ENCODE measurements at regions not wholly inside any gene's neighbourhood (a gene's known extent, or its start where the extent isn't known, plus 50 kb on each side); places are given as distances from the start of the nearest gene placed in this dataset.

DNA sequence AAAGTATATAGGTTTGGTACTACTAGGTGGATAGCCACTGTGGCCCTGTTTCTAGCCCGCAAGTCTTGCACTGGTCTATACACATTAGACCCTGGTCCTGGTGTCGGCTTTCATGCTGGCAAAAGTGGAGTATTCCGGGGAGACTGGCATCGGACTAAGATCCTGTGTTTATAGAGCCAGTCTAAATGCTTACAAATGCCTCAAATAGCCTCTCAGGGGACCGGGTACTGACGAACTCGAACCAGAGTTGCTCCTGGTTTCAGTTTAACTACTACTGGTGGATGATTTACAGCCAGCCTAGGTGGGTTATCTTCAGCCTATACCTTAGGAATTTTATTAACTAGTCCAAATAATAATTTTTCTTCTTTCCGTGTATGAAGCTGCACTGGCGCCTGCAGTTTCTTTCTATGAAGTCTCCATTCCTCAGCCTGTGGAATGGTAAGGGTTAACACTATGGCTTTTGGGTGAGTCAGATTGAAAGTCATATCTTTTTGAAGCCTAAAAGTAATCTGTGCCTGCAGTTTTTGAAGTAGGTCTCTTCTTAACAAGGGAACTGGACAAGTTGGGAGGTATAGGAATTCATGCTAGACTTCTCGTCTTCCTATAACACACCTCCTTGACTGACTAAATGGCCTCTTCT is 51.3 kb downstream of the OR10H4 start:
- H3K4me2 ChIP-seq (ENCODE audit: control insufficient read depth, insufficient read depth): peak overlapping the region; percentile 55
- DNase-seq (ENCODE audit: low read depth, low spot score) (no peak), FAIRE-seq (peak; percentile 13), ATAC-seq (peak; percentile 54)
- POLR2A ChIA-PET: no interaction called here
- no peaks in the 10 kb centered on the region for H4K20me1 ChIP-seq (ENCODE audit: control insufficient read depth, insufficient read depth)
- no peak for TF ChIP-seq SREBF1 (IDR thresholded peaks at IDR 0.05; ENCODE audit: low read length)
- peak; percentile 78 for TF ChIP-seq TCF7 (IDR thresholded peaks at IDR 0.05; ENCODE audit: borderline replicate concordance)
- peak; percentile 50 for TF ChIP-seq RUNX3 (IDR thresholded peaks at IDR 0.05; ENCODE audit: low read length)
- TF ChIP-seq PML (IDR thresholded peaks at IDR 0.05; ENCODE audit: low read length): no peak
- TF ChIP-seq IRF4 (IDR thresholded peaks at IDR 0.05; ENCODE audit: low read depth, low read length): peak; percentile 85
- TF ChIP-seq, protein P1, sequence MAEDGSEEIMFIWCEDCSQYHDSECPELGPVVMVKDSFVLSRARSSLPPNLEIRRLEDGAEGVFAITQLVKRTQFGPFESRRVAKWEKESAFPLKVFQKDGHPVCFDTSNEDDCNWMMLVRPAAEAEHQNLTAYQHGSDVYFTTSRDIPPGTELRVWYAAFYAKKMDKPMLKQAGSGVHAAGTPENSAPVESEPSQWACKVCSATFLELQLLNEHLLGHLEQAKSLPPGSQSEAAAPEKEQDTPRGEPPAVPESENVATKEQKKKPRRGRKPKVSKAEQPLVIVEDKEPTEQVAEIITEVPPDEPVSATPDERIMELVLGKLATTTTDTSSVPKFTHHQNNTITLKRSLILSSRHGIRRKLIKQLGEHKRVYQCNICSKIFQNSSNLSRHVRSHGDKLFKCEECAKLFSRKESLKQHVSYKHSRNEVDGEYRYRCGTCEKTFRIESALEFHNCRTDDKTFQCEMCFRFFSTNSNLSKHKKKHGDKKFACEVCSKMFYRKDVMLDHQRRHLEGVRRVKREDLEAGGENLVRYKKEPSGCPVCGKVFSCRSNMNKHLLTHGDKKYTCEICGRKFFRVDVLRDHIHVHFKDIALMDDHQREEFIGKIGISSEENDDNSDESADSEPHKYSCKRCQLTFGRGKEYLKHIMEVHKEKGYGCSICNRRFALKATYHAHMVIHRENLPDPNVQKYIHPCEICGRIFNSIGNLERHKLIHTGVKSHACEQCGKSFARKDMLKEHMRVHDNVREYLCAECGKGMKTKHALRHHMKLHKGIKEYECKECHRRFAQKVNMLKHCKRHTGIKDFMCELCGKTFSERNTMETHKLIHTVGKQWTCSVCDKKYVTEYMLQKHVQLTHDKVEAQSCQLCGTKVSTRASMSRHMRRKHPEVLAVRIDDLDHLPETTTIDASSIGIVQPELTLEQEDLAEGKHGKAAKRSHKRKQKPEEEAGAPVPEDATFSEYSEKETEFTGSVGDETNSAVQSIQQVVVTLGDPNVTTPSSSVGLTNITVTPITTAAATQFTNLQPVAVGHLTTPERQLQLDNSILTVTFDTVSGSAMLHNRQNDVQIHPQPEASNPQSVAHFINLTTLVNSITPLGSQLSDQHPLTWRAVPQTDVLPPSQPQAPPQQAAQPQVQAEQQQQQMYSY (CRISPR knock-in tag; IDR thresholded peaks at IDR 0.05): no peak
- TF ChIP-seq MEF2B (IDR thresholded peaks at IDR 0.05; ENCODE audit: partially characterized antibody, poor library complexity, severe bottlenecking): peak; percentile 20
- 0 out of 4 replicates have a peak, but pooled peaks of 1 of the 2 experiments have one; percentile 20 for TF ChIP-seq IKZF2 (IDR thresholded peaks at IDR 0.05)
- peak; percentile 54; the same call in 1 of the 2 replicates for TF ChIP-seq JUND (IDR thresholded peaks at IDR 0.05; ENCODE audit: low read depth, low read length)
- no peak for TF ChIP-seq E2F4 (IDR thresholded peaks at IDR 0.05; ENCODE audit: low read depth, low read length)
- TF ChIP-seq JUNB (IDR thresholded peaks at IDR 0.05): peak; percentile 92
- H3K27me3 ChIP-seq (replicated peaks in 1 of 2; ENCODE audit: control insufficient read depth in 2 of 2, insufficient read depth in 2 of 2, low read length in 1 of 2): no peaks in the 10 kb centered on the region
- no TSS peak for BruUV-seq (replicated peaks)
- SMC1A ChIA-PET (ENCODE audit: uncharacterized antibody, unreplicated experiment): no interaction called here
- no peak overlapping the region for H3K4me3 ChIP-seq
- CTCF ChIA-PET: interaction anchor here (0.6 kb wide), 1 partner anchor 200 kb away, joined by 3 read pairs; no protein-coding TSS in a partner anchor
- H3K79me2 ChIP-seq (ENCODE audit: control insufficient read depth, insufficient read depth, low read length): no peaks in the 10 kb centered on the region
- 33% methylated on average over 10 of the region's 10 CpGs for WGBS (ENCODE audit: insufficient coverage, insufficient replicate concordance, low lambda C conversion rate, missing lambda C conversion rate)
- no peak overlapping the region for H3K27ac ChIP-seq (ENCODE audit: control insufficient read depth, insufficient read depth)
- no peak overlapping the region for H3K9ac ChIP-seq (ENCODE audit: control insufficient read depth, insufficient read depth, low read length)
- in situ Hi-C loops (cut with MboI): no loop called here
- intact Hi-C loops (cut with micrococcal nuclease; ENCODE audit: unreplicated experiment): no loop called here
- H3K9me3 ChIP-seq (replicated peaks; ENCODE audit: control insufficient read depth, insufficient read depth, low read length): peaks cover 2% of the 10 kb centered on the region; the same call in 1 of the 3 replicates
- no peaks in the 10 kb centered on the region for H3K36me3 ChIP-seq (ENCODE audit: control insufficient read depth in 2 of 2, insufficient read depth in 2 of 2, low read length in 1 of 2)
- H2AFZ ChIP-seq (ENCODE audit: control insufficient read depth, low read depth, low read length): no peak overlapping the region
- RAD21 ChIA-PET (ENCODE audit: unreplicated experiment): no interaction called here
- peaks cover 28% of the 10 kb centered on the region for H3K4me1 ChIP-seq (ENCODE audit: control insufficient read depth, insufficient read depth, low read length)
